GM21825 (cell line): ENCODE measurements at regions not wholly inside any gene's neighbourhood (a gene's known extent, or its start where the extent isn't known, plus 50 kb on each side); places are given as distances from the start of the nearest gene placed in this dataset.
"Not testable (repeated sequence)": the region's sequence is repeated elsewhere in the genome, so short reads cannot be mapped to it uniquely, and the experiment has no call there.

ENCODE experiments used
- ATAC-seq: cut with Tn5 transposase; IDR thresholded peaks from one replicate; pipeline ENCODE4 v1.9.1; 2021; ENCODE audit warnings: mild to moderate bottlenecking, moderate library complexity; ENCODE audit not compliant: unreplicated experiment

GRCh38 chr7:82501346-82501745, 57.8 kb upstream of the CACNA2D1 start:
- ATAC-seq: no peak

DNA sequence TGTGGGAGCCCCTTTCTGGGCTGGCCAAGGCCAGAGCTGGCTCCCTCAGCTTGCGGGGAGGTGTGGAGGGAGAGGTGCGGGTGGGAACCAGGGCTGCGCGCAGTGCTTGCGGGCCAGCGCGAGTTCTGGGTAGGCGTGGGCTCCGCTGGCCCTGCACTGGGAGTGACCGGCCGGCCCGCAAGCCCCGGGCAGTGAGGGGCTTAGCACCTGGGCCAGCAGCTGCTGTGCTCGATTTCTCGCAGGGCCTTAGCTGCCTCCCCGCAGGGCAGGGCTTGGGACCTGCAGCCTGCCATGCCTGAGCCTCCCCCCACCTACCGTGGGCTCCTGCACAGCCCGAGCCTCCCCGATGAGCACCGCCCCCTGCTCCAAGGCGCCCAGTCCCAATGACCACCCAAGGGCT, 56.0 kb upstream of the CACNA2D1 start:
- ATAC-seq: not testable (repeated sequence)

GRCh38 chr7:82494420-82494819, 50.8 kb upstream of the CACNA2D1 start:
- no peak for ATAC-seq
